HG02759 (cell line): ENCODE measurements at regions not wholly inside any gene's neighbourhood (a gene's known extent, or its start where the extent isn't known, plus 50 kb on each side); places are given as distances from the start of the nearest gene placed in this dataset.

Experiments used
- ATAC-seq: cut with Tn5 transposase; IDR thresholded peaks from one replicate; pipeline ENCODE4 v1.9.1; 2021; ENCODE audit warnings: mild to moderate bottlenecking, moderate library complexity; ENCODE audit not compliant: unreplicated experiment

DNA sequence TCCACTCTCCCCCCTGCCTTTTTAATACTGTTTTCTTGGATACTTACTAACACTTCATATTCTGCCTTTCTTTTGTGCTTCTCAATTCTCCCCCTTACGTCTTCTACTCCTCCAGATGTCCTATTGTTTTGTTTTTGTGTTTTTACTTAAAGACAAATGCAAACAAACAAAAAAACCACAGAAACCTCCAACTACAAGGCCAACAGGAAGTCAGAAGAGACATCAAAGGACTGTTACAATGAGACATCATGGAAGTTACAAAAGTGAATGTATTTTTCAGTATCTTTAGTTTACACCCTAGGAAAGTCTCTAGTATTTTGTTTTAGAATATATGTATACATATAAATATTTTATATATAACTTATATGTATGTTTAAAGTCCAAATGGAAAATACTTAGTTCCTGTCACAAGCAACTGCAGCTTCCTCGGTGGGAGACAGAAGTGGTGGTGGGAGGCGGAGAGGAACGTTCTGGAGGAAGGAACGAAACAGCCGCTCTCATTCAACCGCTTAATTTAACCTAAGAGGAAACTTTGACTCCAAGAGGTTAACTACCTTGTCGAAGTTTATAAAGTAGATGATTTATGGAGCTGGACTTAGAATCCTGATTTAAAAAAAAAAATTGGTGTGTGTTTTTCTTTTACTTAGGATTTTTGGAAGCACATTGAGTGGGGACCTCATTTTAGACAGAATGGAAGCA, 168.9 kb upstream of the PDE10A start:
- no peak for ATAC-seq

DNA sequence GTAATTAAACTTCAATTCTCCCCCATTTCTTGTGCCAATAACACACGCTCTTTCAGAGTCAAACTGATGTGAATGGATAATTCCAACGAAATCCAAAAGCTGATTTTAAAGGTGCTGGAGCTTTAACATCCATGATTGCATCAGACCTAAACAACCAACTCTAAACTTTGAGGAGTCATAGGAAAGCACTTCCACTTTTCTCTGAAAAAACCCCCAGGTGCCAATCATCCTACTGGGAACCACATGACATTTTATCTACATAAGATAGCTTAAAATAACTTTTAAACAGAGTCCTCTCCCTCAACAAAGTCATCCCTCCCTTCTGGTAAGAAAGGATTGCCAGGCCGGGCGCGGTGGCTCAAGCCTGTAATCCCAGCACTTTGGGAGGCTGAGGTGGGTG, 167.7 kb upstream of the PDE10A start:
- no peak for ATAC-seq

DNA sequence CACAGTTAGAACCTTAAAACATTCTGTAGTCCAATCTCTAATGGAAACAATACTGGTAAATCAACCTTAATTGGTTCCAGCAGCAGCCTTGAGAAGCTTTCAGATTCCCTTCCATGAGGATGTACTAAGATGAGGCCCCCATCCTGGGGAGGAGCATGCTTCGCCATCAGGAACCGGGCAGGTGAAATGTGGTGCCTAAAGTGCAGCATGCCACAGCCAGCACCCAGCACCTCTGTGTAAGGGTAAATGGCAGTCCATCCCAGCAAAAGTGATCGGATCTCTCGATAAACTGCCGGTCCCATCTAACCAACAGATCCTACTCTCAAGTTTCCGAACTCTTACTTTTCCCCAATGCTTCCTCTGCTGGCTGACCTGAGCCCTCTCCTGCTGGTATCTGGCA, 166.3 kb upstream of the PDE10A start:
- no peak for ATAC-seq

DNA sequence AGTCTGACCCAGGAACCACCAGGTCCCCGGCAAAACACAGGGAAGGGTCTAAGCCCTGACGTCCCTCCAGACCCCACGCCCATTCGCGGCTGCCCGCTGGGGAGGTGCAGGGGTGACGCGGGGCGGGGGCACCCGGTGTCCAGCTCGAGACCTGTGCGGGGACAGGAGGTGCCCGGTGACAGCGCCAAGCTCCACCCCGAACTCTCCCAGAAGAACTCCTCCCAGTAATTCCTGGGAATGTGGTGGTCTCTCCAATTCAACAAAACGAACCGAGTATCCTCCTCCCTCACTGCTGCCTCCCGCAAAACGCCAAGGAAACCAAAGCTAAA, 164.1 kb upstream of the PDE10A start:
- ATAC-seq = no peak

DNA sequence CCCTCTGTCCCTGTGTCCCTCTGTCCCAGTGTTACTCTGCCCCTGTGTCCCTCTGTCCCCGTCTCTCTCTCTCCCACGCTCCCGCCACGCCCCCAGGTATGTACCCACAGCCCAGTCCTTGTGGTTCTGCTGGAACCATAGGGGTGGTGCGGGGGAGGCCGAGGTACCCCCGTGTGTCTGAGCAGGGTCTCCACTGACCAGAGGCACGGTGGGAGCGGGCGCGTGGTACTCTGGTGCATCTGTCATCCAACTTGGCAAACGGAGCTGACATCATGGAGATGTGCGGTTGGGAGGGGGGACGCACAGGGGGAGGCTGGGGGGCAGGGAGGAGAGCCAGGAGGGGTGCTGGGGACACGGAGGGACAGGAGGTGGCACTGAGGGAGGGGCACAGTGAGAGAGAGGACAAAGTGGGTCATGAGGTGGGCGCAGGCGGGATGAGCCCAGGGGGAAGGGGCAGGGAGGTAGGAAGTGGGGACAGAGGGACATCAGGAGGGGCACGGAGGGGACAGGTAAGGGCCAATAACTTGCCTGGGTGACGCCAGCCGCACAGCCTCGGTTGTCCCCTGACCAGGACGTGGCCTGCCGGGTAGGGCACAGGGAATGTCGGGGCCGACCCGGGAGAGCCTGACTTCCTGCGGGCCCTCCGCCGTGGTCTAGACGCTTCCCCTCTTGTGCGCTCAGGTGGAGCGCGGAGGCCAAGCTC, 163.6 kb upstream of the PDE10A start:
- ATAC-seq = no peak

DNA sequence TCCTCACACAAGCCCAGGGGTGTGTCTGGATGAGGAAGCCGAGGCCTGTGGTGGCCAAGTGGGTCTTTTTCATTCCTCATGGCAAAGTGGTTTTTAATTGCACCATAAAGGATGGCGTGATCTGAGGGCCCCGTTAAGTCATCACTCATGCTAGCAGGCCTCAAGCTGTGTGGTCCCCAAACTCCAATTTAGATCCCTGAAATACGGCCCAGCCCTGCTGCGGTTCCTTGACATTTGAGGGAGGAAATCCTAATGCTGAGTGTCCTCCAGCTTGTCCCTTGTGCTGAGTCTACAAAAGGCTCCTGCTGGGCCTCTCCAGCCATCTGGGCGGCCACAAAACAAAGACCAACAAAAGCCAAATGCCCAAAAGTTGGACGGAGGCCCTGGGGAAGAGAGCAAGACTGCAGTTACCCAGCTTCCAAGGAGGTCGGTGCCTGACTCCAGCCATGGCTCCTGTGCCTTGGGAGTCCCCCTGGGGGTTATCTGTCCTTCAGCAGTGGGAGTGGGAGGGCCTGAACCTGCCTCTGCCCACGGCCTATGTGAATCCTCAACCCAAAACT, 162.3 kb upstream of the PDE10A start:
- ATAC-seq = no peak

DNA sequence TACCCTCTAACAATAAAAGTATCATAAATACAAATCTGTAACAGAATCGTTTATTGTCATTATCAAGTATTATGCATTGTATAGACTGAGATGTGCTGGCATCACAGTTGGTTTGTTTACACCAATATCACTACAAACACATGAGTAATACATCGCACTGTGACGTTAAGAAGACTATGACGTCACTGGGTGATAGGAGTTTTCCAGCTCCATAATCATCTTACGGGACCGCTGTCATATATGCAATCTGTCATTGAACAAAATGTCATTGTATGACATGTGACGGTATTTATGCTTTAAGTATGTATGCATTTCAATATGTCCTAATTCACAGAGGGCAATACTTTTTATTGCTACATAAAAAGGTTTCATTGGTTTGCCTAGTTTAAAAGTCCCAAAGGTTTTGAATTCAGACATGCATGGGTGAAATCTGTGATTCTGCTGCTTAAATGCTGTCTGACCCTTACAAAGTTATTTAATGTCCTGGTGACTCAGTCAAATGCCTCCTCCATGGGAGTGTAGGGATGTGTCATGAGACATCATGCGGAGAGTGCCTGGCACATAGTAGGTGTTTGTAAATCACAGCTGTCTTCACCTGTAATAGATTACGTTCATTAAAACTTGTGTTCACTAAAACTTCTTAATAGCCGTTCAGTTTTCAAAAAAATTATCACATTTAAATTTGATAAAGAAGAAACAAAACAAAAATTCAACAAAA, 160.7 kb upstream of the PDE10A start:
- no peak for ATAC-seq

DNA sequence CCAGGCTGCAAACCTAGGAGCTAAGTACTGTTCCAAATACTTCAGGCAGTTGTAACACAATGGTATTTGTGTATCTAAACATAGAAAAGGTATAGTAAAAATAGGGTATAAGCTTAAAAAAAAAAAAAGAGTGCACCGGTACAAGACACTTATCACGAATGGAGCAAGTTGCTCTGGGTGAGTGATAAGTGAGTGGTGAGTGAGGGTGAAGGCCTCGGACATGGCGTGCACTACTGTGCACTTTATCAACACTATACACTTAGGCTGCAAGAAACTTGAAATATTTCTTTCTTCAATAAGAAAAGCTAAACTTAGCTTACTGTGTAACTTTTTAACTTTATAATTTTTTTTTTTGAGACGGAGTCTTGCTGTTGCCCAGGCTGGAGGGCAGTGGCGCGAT, 159.5 kb upstream of the PDE10A start:
- ATAC-seq = no peak

DNA sequence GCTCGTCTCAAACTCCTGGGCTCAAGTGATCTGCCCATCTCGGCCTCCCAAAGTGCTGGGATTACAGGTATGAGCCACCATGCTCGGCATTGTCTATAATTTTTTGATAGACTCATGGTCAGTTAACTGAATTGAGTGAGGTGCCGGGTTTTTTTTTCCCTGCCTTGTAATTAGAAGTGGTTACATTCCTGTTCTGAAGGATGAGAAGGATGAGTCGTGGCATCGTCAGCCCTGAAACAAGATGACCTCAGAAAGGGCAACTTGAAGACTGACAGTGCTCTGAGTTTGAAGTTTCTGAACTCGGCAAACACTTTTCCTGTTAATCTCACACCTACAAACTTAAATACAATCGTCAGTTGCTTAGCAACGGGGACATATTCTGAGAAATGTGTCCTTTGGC, 158.7 kb upstream of the PDE10A start:
- no peak for ATAC-seq

DNA sequence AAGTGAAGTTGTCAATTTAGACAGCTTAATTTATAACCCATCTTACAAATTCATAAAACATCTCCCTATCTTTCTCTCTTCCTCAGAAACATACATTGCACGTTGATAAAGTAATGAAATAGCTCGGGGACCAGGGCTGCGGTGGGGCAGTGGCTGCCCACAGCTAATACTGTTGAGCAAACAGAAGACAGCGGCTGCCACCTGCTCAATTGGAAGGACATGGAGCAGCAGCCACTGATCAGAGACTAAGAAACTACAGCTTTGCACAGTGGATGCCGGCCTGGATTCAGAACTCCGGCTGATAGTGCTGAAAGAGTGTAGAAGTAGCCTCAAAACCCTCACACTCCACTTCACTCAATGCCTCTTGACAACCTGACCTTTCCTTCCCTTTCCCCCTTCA, 157.9 kb upstream of the PDE10A start:
- no peak for ATAC-seq

DNA sequence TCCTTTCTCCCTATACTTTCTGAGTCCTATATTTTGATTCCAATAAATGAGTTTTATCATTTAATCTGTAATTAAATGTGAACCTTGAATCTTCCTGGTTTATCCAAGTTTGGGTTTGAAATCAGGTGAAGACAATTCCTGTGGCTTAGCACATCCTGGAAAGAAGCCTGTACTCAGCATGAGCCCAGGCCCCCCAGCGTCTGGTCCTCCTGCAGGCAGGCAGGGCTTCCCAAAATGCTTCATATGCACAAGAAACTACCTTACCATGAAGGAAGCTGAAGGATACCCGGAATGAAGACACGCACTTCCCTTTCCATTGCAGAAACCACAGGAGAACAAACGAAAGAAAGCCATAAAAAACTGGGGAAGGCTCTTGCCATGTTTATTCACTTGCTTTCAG, 157.4 kb upstream of the PDE10A start:
- ATAC-seq = no peak

DNA sequence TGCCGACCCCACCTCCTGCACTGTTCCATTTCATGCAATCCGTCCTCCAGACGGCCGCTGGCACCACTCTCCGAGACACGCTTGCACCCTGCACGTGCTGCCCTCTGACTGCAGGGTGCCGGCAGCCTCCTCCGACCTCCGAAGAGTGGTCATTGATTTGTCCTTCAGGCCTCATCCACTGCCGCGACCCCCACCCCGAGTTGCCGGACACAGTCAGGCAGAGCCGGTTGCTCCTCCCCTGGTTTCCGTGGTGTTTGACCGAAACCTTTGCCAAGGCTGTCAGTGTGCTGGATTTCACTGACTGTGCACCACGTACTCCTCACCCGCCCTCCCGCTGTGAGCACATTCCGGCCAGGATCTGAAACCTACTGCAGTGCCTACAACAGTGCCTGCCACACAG, 156.4 kb upstream of the PDE10A start:
- ATAC-seq = no peak

DNA sequence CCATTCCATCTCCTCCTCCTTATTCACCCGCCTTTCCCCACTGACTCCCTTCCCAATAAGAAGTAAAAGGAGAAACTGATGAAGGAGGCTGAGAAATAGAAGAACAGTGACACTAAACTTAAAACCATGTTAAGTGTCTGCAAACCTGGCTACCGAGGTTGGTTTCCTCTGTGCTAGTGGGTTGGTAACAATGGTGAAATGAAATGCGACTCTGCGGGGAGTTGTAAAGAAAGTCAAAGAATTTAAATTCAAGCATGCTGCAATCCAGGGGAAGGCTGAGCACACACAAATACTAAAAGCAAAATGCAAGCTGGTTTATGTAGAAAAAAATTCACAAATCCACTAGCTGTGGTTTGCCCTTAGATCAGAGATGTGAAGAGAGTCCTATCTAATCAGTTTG, 155.2 kb upstream of the PDE10A start:
- no peak for ATAC-seq

DNA sequence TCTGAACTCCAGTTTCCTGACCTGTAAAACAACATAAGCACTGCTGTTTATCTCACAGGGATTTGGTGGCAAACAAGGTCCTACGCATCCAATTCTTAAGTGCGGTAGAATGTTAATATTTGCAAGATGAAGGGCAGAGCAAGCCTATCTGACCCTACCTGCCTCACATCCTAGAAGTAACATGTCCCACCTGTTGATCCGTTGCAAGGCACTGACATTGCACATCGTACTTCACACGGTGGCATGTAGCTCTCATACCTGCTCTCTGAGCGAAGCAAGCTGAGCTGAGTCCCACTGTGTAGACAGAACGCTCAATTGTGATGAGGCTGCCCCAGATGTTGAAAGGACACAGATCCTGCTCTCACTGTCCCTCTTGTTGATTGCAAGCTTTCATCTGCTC, 154.7 kb upstream of the PDE10A start:
- ATAC-seq = no peak

DNA sequence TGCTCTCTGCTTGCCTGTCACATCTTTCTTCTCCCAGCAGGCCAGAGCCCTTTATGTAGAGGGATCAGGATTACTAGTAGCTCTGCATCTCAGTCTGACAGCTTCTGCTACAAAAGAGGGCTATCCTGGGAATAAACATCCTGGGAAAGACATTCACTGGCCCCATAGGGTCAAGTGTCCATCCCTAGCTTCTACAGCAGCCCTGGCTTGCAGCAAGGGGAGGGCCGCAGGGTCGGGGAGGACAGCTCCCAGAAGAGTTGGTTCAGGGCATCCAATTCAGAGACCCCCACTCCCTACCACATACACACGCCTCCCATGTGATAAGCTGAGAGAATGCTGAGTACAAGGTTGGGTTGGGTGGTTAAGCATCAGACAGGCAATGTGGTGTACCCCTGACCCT, 154.1 kb upstream of the PDE10A start:
- no peak for ATAC-seq

DNA sequence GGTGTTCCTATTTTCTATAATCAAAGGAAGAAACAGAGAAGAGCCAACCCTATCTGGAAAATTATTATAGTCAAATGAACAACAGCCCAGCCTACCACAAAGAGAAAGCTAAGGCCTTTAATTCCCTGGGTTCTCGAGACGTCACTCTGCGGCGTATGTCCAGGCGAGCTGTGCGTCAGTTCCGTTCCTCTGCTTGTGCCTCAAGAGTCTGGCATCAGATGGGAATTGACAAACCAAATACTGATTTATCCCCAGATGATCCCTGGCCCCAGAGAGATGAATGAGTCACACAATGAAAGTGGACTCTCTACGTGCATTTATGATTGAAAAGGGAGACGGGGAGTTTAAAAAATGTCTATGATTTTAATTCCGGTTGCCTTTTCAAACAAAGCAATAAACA, 151.6 kb upstream of the PDE10A start:
- ATAC-seq = no peak

DNA sequence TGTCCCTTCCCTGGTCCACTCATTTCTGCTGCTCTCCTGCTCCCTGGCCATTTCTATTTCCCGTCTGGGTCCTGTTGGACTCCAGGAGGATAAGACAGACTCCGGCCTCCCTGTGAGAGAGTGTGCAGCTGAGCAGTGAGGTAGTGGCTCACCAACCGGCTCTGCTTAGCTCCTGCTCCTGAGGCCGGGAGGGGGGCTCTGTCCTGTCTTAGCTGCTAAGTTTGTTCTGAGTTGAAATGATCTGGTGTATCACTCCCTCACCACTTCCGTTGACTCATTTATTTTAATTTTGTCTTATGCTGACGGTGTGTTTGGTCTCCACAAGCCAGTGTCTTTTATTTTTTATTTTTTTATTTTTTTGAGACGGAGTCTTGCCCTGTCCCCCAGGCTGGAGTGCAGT, 148.5 kb upstream of the PDE10A start:
- ATAC-seq = no peak

DNA sequence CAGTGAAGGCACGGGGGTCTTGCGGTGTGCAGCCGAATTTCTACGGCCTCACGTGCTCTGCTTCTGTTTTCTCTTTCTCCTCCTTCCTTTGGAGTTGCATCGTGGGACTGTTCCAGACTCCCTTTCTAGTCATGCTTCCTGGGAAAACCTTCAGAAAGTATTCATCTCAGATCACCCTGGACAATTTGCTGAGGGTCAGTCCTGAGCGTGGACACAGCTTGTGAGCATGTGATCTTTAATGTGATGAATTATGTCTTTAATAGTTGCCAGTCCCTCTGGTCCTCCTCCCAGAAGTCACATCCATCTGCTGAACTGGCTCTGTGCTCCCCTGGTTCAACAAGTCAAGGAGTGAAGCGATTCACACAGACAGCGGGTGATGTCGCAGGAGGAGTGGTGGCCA, 145.0 kb upstream of the PDE10A start:
- no peak for ATAC-seq

DNA sequence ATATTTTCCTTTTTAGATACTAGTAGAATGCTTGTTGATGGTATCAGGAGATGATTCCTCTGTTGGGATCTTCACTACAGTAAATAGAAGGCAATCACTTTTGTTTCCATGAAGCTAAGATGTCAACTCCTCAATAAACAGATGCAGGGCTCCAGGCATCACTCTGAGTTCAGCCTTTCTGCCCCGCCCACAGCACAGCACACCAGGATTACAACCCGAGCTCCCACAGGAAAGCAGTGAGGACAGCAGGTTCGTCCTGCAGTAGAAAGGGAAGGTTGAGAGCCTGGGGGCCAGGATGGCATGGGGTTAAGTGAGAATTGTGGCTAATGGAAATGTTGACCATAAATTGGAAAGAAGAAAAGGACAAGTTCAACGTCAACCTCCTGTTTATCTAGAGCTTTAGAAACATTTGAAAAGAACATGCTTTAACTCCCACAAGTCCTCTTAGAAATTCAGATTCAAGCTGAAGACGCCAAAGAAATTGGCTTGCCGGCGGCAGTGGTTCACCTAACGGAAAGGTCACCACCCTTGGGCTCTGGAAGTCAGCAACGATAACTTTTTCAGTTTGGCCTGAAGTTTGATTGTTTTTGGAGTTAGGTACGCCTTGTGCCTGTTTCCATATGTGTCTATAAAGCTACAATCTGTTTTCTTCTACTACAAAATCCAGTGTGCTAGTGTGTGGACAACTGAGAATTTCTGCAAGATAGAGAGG, 144.4 kb upstream of the PDE10A start:
- ATAC-seq = no peak

DNA sequence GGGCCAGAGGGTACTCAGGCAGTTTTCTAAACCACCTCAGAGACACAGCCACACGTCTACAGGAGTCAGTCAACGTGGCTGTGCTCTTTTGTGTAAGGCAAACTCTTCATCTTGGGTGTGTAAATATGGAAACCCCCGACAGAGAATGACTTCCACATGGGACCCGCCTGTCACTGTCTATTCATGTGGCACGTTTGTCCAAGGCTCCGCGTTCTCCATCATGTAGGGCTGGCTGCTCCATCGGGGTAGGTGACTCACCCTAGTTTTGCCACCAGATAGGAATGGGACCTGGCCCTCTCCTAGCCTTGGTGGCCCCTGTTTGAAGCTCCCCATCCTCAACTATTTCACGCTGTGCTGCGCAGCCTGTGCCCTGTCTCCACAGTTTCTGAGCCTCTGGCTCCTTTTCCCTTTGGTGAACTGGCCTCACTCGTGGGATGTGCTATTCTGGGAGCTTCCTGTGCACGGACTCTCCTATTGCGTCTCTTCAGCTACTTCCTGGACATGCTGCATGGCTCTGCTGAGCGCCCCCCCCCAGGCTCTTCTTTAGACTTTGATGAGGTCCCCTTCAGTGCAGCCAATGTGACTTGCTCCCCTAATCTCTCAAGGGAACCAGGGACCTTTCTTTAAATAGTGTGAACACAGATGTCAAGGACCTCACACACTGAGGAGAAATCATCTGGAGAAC, 143.2 kb upstream of the PDE10A start:
- ATAC-seq = no peak

DNA sequence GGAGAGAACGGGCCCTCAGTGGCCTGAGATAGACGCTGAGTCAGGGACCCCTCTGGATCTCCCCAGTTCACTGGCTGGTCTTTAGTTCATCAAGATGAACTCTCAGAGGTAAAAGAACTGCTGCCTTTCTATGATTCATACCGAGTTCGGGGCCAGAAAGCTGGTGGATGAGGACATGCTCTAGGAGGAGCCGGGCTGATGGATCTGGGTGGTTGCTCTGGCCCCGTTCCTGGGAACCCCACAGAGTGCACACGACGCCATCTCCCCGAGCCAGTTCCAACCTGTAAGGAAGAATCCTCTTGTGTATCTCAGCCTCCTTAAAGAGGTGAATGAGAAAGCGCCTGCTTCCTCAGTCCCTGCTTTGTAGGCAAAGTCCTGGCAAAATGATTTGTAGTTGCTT, 142.6 kb upstream of the PDE10A start:
- ATAC-seq = no peak
